ENCODE measurements at regions not wholly inside any gene's neighbourhood (a gene's known extent, or its start where the extent isn't known, plus 50 kb on each side); places are given as distances from the start of the nearest gene placed in this dataset.

DNA sequence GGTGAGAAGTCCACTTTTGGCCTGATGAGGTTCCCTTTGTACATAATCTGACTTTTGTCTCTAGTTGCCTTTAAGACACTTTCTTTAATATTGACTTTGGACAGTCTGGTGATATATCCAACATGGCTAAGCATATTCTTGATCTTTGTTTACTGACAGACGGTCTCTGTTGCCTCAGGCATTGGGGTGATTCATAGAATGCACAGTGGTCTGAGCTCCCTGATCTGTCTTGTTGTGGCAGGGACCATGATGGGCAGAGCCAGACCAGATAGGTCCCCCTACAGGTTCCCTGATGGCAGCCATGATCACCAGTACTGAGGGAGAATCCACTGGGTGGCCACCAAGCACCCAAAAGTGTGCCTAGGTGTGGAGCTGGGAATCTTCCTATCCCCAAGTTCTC lies 678.1 kb downstream of the MCTP2 start:
- TF ChIP-seq EZH2 (IDR thresholded peaks at IDR 0.05; ENCODE audit: low read length), result no peak
- TF ChIP-seq, protein P1, sequence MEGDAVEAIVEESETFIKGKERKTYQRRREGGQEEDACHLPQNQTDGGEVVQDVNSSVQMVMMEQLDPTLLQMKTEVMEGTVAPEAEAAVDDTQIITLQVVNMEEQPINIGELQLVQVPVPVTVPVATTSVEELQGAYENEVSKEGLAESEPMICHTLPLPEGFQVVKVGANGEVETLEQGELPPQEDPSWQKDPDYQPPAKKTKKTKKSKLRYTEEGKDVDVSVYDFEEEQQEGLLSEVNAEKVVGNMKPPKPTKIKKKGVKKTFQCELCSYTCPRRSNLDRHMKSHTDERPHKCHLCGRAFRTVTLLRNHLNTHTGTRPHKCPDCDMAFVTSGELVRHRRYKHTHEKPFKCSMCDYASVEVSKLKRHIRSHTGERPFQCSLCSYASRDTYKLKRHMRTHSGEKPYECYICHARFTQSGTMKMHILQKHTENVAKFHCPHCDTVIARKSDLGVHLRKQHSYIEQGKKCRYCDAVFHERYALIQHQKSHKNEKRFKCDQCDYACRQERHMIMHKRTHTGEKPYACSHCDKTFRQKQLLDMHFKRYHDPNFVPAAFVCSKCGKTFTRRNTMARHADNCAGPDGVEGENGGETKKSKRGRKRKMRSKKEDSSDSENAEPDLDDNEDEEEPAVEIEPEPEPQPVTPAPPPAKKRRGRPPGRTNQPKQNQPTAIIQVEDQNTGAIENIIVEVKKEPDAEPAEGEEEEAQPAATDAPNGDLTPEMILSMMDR (optimal IDR thresholded peaks at IDR 0.05 in 1 of 3, IDR thresholded peaks at IDR 0.05 in 1 of 3, conservative IDR thresholded peaks at IDR 0.05 in 1 of 3; ENCODE audit: extremely low read depth in 1 of 3, insufficient read depth in 2 of 3, low read length in 3 of 3), result no peak

All from keratinocyte (primary cell).